ENCODE measurements at regions not wholly inside any gene's neighbourhood (a gene's known extent, or its start where the extent isn't known, plus 50 kb on each side); places are given as distances from the start of the nearest gene placed in this dataset.
"Not testable (repeated sequence)": the region's sequence is repeated elsewhere in the genome, so short reads cannot be mapped to it uniquely, and the experiment has no call there.

GRCh38 chr12:27133022-27133590, 50.7 kb upstream of the C12orf71 start:
- WGBS, 2 donors = 80 to 90% methylated on average over 1 of the region's 1 CpG
- no peak for TF ChIP-seq POLR2A (IDR thresholded peaks at IDR 0.05)
- TF ChIP-seq CTCF (IDR thresholded peaks at IDR 0.05) = no peak
- no peak for DNase-seq (ENCODE audit: low spot score in 2 of 2)
- no peak overlapping the region for H3K4me3 ChIP-seq (ENCODE audit: low read depth, poor library complexity, severe bottlenecking)
- intact Hi-C loops (cut with DNase I; ENCODE audit: low total_unique reads) = no loop called here

- no peak for DNase-seq (ENCODE audit: low spot score in 2 of 2)
- no peak for TF ChIP-seq POLR2A (IDR thresholded peaks at IDR 0.05)
- TF ChIP-seq CTCF (IDR thresholded peaks at IDR 0.05) = no peak
These were observed 58.1 kb upstream of the C12orf71 start for GRCh38 chr12:27140478-27140969.

GRCh38 chr12:27142101-27142721, 59.8 kb upstream of the C12orf71 start:
- H3K4me3 ChIP-seq (ENCODE audit: low read depth, poor library complexity, severe bottlenecking) = no peak overlapping the region
- intact Hi-C loops (cut with DNase I; ENCODE audit: low total_unique reads) = no loop called here
- TF ChIP-seq CTCF (IDR thresholded peaks at IDR 0.05) = no peak
- TF ChIP-seq POLR2A (IDR thresholded peaks at IDR 0.05) = no peak
- 32 to 42% methylated on average over 3 of the region's 3 CpGs for WGBS, 2 donors
- peak in 1 of 2 donors; percentile 57 for DNase-seq (ENCODE audit: low spot score in 2 of 2)

More at GRCh38 chr12:27140478-27140969, 58.1 kb upstream of the C12orf71 start:
- no peak overlapping the region for H3K4me3 ChIP-seq (ENCODE audit: low read depth, poor library complexity, severe bottlenecking)
- intact Hi-C loops (cut with DNase I; ENCODE audit: low total_unique reads) = no loop called here
- WGBS, 2 donors = 90 to 92% methylated on average over 2 of the region's 2 CpGs

GRCh38 chr12:27143256-27144069, 61.1 kb upstream of the C12orf71 start:
- no peak for DNase-seq (ENCODE audit: low spot score in 2 of 2)
- no peak overlapping the region for H3K4me3 ChIP-seq (ENCODE audit: low read depth, poor library complexity, severe bottlenecking)
- TF ChIP-seq POLR2A (IDR thresholded peaks at IDR 0.05) = no peak
- TF ChIP-seq CTCF (IDR thresholded peaks at IDR 0.05) = no peak
- intact Hi-C loops (cut with DNase I; ENCODE audit: low total_unique reads) = no loop called here
- WGBS, 2 donors = 74 to 78% methylated on average over 7 of the region's 7 CpGs

GRCh38 chr12:27145725-27146124, 63.3 kb upstream of the C12orf71 start:
- 32 to 35% methylated on average over 1 of the region's 1 CpG for whole genome bisulfite sequencing, 2 donors

GRCh38 chr12:27148373-27148772, 66.0 kb upstream of the C12orf71 start:
- DNase-seq (ENCODE audit: low spot score in 2 of 2) = no peak
- no peak for TF ChIP-seq CTCF (IDR thresholded peaks at IDR 0.05)
- no peak for TF ChIP-seq POLR2A (IDR thresholded peaks at IDR 0.05)
- intact Hi-C loops (cut with DNase I; ENCODE audit: low total_unique reads) = no loop called here
- no peak overlapping the region for H3K4me3 ChIP-seq (ENCODE audit: low read depth, poor library complexity, severe bottlenecking)

More at GRCh38 chr12:27145725-27146124, 63.3 kb upstream of the C12orf71 start:
- H3K4me3 ChIP-seq (ENCODE audit: low read depth, poor library complexity, severe bottlenecking); DNase-seq (ENCODE audit: low spot score in 2 of 2); intact Hi-C loops (cut with DNase I; ENCODE audit: low total_unique reads): not testable (repeated sequence)

Data from lower leg skin (tissue), 4 donors.